Stomach (tissue), 4 donors: ENCODE measurements at regions not wholly inside any gene's neighbourhood (a gene's known extent, or its start where the extent isn't known, plus 50 kb on each side); places are given as distances from the start of the nearest gene placed in this dataset.

Experiments
- POLR2A ChIP-seq, 4 donors: fragments of 450-650 bp; IDR thresholded peaks; one replicate each; pipeline ENCODE4 v1.6.1; 2016; ENCODE audit warnings: antibody characterized with exemption in 4 of 4, control low read depth in 2 of 4, mild to moderate bottlenecking in 1 of 4, moderate library complexity in 1 of 4
- POLR2AphosphoS5 ChIP-seq, 3 donors: sonication (generic); formaldehyde crosslinking; IDR thresholded peaks; one replicate each; pipeline ENCODE4 v1.6.1; 2016; ENCODE audit warnings: antibody characterized with exemption in 3 of 3
- TF ChIP-seq, protein P1 (sequence below), 7 experiments: fragments of 450-650 bp in 4 of 7; fragments of 200-600 bp in 3 of 7; sonication (generic) in 3 of 7; IDR thresholded peaks; one replicate each; pipeline ENCODE4 v1.5.1; 2016 to 2019; ENCODE audit warnings: antibody characterized with exemption in 7 of 7, control low read depth in 2 of 7, mild to moderate bottlenecking in 1 of 7

DNA sequence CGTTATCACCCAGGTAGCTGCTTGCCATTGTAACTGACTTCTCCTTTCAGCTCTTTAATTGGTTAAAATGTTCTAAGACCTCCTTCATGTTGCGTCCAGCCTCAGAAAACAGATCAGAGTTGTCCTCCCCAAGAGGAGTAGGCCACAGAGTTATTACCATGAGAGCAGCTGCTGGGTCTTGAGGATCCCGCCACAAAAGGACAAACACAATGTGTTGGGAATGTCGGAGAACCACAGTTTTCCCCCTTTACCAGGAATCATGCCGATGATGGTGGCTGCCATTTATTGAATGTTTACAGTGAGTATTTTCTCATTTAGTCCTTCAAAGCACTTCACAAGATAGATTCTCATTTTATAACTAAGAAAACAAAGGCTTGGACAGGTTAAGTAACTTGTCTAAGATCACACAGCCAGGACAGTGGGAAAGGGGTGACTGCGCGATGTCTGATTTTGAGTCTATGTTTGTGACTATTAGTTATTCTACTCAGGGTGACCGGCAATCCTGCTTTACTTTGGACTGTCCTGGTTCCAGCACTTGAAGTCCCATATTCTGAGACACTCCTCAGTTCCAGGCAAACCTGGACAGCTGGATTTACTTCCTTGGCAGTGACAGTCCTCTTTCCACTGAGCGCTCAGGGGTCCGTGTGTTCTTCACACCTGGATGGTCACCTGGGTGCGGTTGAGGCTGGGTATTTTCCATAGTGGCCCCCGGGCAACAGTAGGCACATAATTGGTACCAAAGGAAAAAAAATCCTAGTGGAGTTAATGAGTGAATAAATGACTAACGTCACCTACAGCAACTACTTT, 93.6 kb downstream of the LIPG start:
- TF ChIP-seq POLR2AphosphoS5 (IDR thresholded peaks at IDR 0.05) = no peak
- TF ChIP-seq, protein P1, sequence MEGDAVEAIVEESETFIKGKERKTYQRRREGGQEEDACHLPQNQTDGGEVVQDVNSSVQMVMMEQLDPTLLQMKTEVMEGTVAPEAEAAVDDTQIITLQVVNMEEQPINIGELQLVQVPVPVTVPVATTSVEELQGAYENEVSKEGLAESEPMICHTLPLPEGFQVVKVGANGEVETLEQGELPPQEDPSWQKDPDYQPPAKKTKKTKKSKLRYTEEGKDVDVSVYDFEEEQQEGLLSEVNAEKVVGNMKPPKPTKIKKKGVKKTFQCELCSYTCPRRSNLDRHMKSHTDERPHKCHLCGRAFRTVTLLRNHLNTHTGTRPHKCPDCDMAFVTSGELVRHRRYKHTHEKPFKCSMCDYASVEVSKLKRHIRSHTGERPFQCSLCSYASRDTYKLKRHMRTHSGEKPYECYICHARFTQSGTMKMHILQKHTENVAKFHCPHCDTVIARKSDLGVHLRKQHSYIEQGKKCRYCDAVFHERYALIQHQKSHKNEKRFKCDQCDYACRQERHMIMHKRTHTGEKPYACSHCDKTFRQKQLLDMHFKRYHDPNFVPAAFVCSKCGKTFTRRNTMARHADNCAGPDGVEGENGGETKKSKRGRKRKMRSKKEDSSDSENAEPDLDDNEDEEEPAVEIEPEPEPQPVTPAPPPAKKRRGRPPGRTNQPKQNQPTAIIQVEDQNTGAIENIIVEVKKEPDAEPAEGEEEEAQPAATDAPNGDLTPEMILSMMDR (IDR thresholded peaks at IDR 0.05) = no peak
- no peak for TF ChIP-seq POLR2A (IDR thresholded peaks at IDR 0.05)
